ENCODE measurements at regions not wholly inside any gene's neighbourhood (a gene's known extent, or its start where the extent isn't known, plus 50 kb on each side); places are given as distances from the start of the nearest gene placed in this dataset.

GRCh38 chr17:73879987-73880386, 235.7 kb upstream of the SDK2 start:
- intact Hi-C loops (cut with DNase I): no loop called here
- WGBS: 67% methylated on average over 5 of the region's 5 CpGs

GRCh38 chr17:73882590-73882989, 238.3 kb upstream of the SDK2 start:
- no peaks in the 10 kb centered on the region for H3K36me3 ChIP-seq
- no peaks in the 10 kb centered on the region for H3K4me1 ChIP-seq (replicated peaks)
- no peak overlapping the region for H3K4me3 ChIP-seq
- intact Hi-C loops (cut with DNase I): no loop called here
- WGBS: 46% methylated on average over 5 of the region's 5 CpGs
- TF ChIP-seq POLR2AphosphoS5 (IDR thresholded peaks at IDR 0.05): no peak
- no peak for TF ChIP-seq POLR2A (IDR thresholded peaks at IDR 0.05)
- TF ChIP-seq CTCF (IDR thresholded peaks at IDR 0.05): no peak
- H3K9me3 ChIP-seq: no peaks in the 10 kb centered on the region
- no peaks in the 10 kb centered on the region for H3K27me3 ChIP-seq (replicated peaks; ENCODE audit: insufficient read depth)
- no peak overlapping the region for H3K27ac ChIP-seq
- DNase-seq (ENCODE audit: low spot score): no peak

More at GRCh38 chr17:73879987-73880386, 235.7 kb upstream of the SDK2 start:
- Histone ChIP-seq H3K36me3 (no peaks in the 10 kb centered on the region), H3K9me3 (no peaks in the 10 kb centered on the region), H3K27me3 (replicated peaks; ENCODE audit: insufficient read depth) (no peaks in the 10 kb centered on the region), H3K4me3 (no peak overlapping the region), H3K4me1 (replicated peaks) (no peaks in the 10 kb centered on the region), H3K27ac (no peak overlapping the region)
- no peak for DNase-seq (ENCODE audit: low spot score)
- TF ChIP-seq CTCF (IDR thresholded peaks at IDR 0.05) (no peak), POLR2AphosphoS5 (IDR thresholded peaks at IDR 0.05) (no peak), POLR2A (IDR thresholded peaks at IDR 0.05) (no peak)

- H3K27ac ChIP-seq: no peak overlapping the region
- no peak for DNase-seq (ENCODE audit: low spot score)
- intact Hi-C loops (cut with DNase I): no loop called here
- no peaks in the 10 kb centered on the region for H3K27me3 ChIP-seq (replicated peaks; ENCODE audit: insufficient read depth)
- no peaks in the 10 kb centered on the region for H3K36me3 ChIP-seq
- no peak overlapping the region for H3K4me3 ChIP-seq
- whole genome bisulfite sequencing: 85% methylated on average over 10 of the region's 10 CpGs
- no peak for TF ChIP-seq POLR2A (IDR thresholded peaks at IDR 0.05)
- TF ChIP-seq POLR2AphosphoS5 (IDR thresholded peaks at IDR 0.05): no peak
- no peak for TF ChIP-seq CTCF (IDR thresholded peaks at IDR 0.05)
- no peaks in the 10 kb centered on the region for H3K9me3 ChIP-seq
- no peaks in the 10 kb centered on the region for H3K4me1 ChIP-seq (replicated peaks)
Observed at GRCh38 chr17:73883175-73883574, 238.9 kb upstream of the SDK2 start.

- Histone ChIP-seq H3K9me3 (no peaks in the 10 kb centered on the region), H3K4me3 (no peak overlapping the region), H3K27me3 (replicated peaks; ENCODE audit: insufficient read depth) (no peaks in the 10 kb centered on the region), H3K27ac (no peak overlapping the region), H3K4me1 (replicated peaks) (no peaks in the 10 kb centered on the region), H3K36me3 (no peaks in the 10 kb centered on the region)
- 65% methylated on average over 3 of the region's 3 CpGs for WGBS
- TF ChIP-seq POLR2AphosphoS5 (IDR thresholded peaks at IDR 0.05) (no peak), POLR2A (IDR thresholded peaks at IDR 0.05) (no peak), CTCF (IDR thresholded peaks at IDR 0.05) (no peak)
- DNase-seq (ENCODE audit: low spot score): no peak
- intact Hi-C loops (cut with DNase I): no loop called here
Observed at GRCh38 chr17:73887739-73888138, 243.5 kb upstream of the SDK2 start.

GRCh38 chr17:73888862-73889261, 244.6 kb upstream of the SDK2 start:
- H3K27ac ChIP-seq: no peak overlapping the region
- H3K27me3 ChIP-seq (replicated peaks; ENCODE audit: insufficient read depth): no peaks in the 10 kb centered on the region
- H3K9me3 ChIP-seq: no peaks in the 10 kb centered on the region
- H3K36me3 ChIP-seq: no peaks in the 10 kb centered on the region
- no peak overlapping the region for H3K4me3 ChIP-seq
- intact Hi-C loops (cut with DNase I): no loop called here
- WGBS: 64% methylated on average over 7 of the region's 7 CpGs
- no peak for DNase-seq (ENCODE audit: low spot score)
- no peak for TF ChIP-seq POLR2AphosphoS5 (IDR thresholded peaks at IDR 0.05)
- TF ChIP-seq CTCF (IDR thresholded peaks at IDR 0.05): no peak
- no peak for TF ChIP-seq POLR2A (IDR thresholded peaks at IDR 0.05)
- no peaks in the 10 kb centered on the region for H3K4me1 ChIP-seq (replicated peaks)

All from prostate gland (tissue), 2 donors.